ENCODE measurements at regions not wholly inside any gene's neighbourhood (a gene's known extent, or its start where the extent isn't known, plus 50 kb on each side); places are given as distances from the start of the nearest gene placed in this dataset.

DNA sequence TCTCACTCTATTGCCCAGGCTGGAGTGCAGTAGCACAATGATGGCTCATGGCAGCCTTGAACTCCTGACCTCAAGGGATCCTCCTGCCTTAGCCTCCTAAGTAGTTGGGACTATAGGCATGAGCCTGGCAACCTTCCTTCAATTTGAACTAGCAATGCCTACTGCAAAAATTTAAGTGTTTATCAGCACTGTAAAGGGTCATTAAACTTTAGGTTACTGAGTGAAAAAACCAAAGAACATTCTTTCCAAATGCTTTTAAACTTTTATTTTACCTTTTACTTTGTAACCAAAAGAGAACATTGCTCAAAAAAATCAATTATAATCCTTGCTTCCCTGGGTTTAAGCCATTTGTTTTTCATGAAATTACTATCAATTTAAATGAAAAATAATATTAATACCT, 101.0 kb upstream of the NHSL1 start:
- ChIA-PET POLR2A (no interaction called here), CTCF (no interaction called here)
- H3K27ac ChIP-seq (ENCODE audit: low read depth in 1 of 2, low read length in 2 of 2) = no peak overlapping the region
- Mint-ChIP-seq H3K36me3 (ENCODE audit: low read depth) (no peaks in the 10 kb centered on the region), H3K27me3 (peaks cover 5% of the 10 kb centered on the region), H3K27ac (no peak overlapping the region), H3K4me3 (no peak overlapping the region), H3K4me1 (ENCODE audit: low read depth) (no peaks in the 10 kb centered on the region), H3K9me3 (no peaks in the 10 kb centered on the region)
- no peak for ATAC-seq (ENCODE audit: poor library complexity)
- H3K4me3 ChIP-seq (ENCODE audit: low read length) = no peak overlapping the region
- TF ChIP-seq, protein P1, sequence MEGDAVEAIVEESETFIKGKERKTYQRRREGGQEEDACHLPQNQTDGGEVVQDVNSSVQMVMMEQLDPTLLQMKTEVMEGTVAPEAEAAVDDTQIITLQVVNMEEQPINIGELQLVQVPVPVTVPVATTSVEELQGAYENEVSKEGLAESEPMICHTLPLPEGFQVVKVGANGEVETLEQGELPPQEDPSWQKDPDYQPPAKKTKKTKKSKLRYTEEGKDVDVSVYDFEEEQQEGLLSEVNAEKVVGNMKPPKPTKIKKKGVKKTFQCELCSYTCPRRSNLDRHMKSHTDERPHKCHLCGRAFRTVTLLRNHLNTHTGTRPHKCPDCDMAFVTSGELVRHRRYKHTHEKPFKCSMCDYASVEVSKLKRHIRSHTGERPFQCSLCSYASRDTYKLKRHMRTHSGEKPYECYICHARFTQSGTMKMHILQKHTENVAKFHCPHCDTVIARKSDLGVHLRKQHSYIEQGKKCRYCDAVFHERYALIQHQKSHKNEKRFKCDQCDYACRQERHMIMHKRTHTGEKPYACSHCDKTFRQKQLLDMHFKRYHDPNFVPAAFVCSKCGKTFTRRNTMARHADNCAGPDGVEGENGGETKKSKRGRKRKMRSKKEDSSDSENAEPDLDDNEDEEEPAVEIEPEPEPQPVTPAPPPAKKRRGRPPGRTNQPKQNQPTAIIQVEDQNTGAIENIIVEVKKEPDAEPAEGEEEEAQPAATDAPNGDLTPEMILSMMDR (IDR thresholded peaks at IDR 0.05) = no peak
- H3K27me3 ChIP-seq (ENCODE audit: control insufficient read depth in 1 of 2, insufficient read depth in 2 of 2, low read length in 2 of 2) = no peaks in the 10 kb centered on the region
- no peak for DNase-seq
- no peaks in the 10 kb centered on the region for H3K4me1 ChIP-seq (ENCODE audit: insufficient read depth, low read length)
- no peaks in the 10 kb centered on the region for H3K9me3 ChIP-seq (ENCODE audit: control insufficient read depth in 1 of 2, insufficient read depth in 1 of 2, low read length in 2 of 2)
- H3K36me3 ChIP-seq (ENCODE audit: insufficient read depth, low read length) = no peaks in the 10 kb centered on the region
- intact Hi-C loops (cut with DNase I, micrococcal nuclease) = no loop called here

GRCh38 chr6:138600726-138601125, 101.4 kb upstream of the NHSL1 start:
- Histone ChIP-seq H3K4me1 (ENCODE audit: insufficient read depth, low read length) (no peaks in the 10 kb centered on the region), H3K27me3 (ENCODE audit: control insufficient read depth in 1 of 2, insufficient read depth in 2 of 2, low read length in 2 of 2) (no peaks in the 10 kb centered on the region), H3K9me3 (ENCODE audit: control insufficient read depth in 1 of 2, insufficient read depth in 1 of 2, low read length in 2 of 2) (no peaks in the 10 kb centered on the region), H3K4me3 (ENCODE audit: low read length) (no peak overlapping the region), H3K27ac (ENCODE audit: low read depth in 1 of 2, low read length in 2 of 2) (no peak overlapping the region), H3K36me3 (ENCODE audit: insufficient read depth, low read length) (no peaks in the 10 kb centered on the region)
- DNase-seq (no peak), ATAC-seq (ENCODE audit: poor library complexity) (no peak)
- intact Hi-C loops (cut with DNase I, micrococcal nuclease) = no loop called here
- Mint-ChIP-seq H3K9me3 (no peaks in the 10 kb centered on the region), H3K4me1 (ENCODE audit: low read depth) (no peaks in the 10 kb centered on the region), H3K27ac (no peak overlapping the region), H3K4me3 (no peak overlapping the region), H3K36me3 (ENCODE audit: low read depth) (no peaks in the 10 kb centered on the region), H3K27me3 (peaks cover 10% of the 10 kb centered on the region)
- ChIA-PET POLR2A (no interaction called here), CTCF (no interaction called here)
- TF ChIP-seq, protein P1 (IDR thresholded peaks at IDR 0.05) = no peak

DNA sequence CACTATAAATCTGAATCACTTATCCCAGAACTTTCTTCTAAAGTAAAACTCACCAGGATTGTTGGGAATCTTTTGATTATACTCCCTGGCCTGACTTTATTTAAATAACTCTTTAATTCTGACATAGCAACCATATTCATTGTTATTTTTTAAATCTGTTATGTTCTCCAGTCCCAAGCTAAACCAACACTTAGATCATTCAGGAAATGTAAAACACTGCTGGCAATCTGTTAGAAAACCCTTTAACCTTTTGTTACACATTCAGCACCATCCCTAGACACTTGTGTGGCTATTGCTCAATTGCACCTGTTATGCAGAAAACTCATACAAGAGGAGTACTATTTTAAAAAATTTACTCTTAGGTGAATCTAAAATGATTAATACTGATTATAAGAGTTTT, 101.8 kb upstream of the NHSL1 start:
- Histone ChIP-seq H3K27ac (ENCODE audit: low read depth in 1 of 2, low read length in 2 of 2) (no peak overlapping the region), H3K27me3 (ENCODE audit: control insufficient read depth in 1 of 2, insufficient read depth in 2 of 2, low read length in 2 of 2) (no peaks in the 10 kb centered on the region)
- CTCF ChIA-PET = no interaction called here

More for the DNA sequence above, 101.8 kb upstream of the NHSL1 start:
- POLR2A ChIA-PET = no interaction called here
- TF ChIP-seq, protein P1 (IDR thresholded peaks at IDR 0.05) = no peak
- H3K27ac Mint-ChIP-seq = no peak overlapping the region
- no peaks in the 10 kb centered on the region for H3K36me3 Mint-ChIP-seq (ENCODE audit: low read depth)
- Histone ChIP-seq H3K9me3 (ENCODE audit: control insufficient read depth in 1 of 2, insufficient read depth in 1 of 2, low read length in 2 of 2) (no peaks in the 10 kb centered on the region), H3K4me3 (ENCODE audit: low read length) (no peak overlapping the region), H3K36me3 (ENCODE audit: insufficient read depth, low read length) (no peaks in the 10 kb centered on the region), H3K4me1 (ENCODE audit: insufficient read depth, low read length) (no peaks in the 10 kb centered on the region)
- intact Hi-C loops (cut with DNase I, micrococcal nuclease) = no loop called here
- no peak for DNase-seq
- ATAC-seq (ENCODE audit: poor library complexity) = no peak
- H3K4me1 Mint-ChIP-seq (ENCODE audit: low read depth) = no peaks in the 10 kb centered on the region
- H3K9me3 Mint-ChIP-seq = no peaks in the 10 kb centered on the region
- no peak overlapping the region for H3K4me3 Mint-ChIP-seq
- H3K27me3 Mint-ChIP-seq = peaks cover 14% of the 10 kb centered on the region

Data from CD4-positive, alpha-beta T cell (primary cell).